Ovary (tissue), 7 donors: ENCODE measurements at regions not wholly inside any gene's neighbourhood (a gene's known extent, or its start where the extent isn't known, plus 50 kb on each side); places are given as distances from the start of the nearest gene placed in this dataset.

Experiments
- DNase-seq, 5 donors: peaks; one replicate each; pipeline ENCODE4 v3.0.0-alpha.2; 2019 to 2020
- H3K27ac ChIP-seq, 2 donors: fragments of 200-600 bp; one replicate each; pipeline versions ENCODE4 v1.5.1 to v1.8.0; 2019 to 2022
- H3K27me3 ChIP-seq: fragments of 200-600 bp; one replicate; pipeline ENCODE4 v1.8.0; 2022
- H3K36me3 ChIP-seq: fragments of 200-600 bp; sonication (generic); one replicate; pipeline ENCODE4 v1.5.1; 2019
- H3K4me1 ChIP-seq: one replicate; pipeline ENCODE4 v1.8.1; 2013; ENCODE audit warnings: mild to moderate bottlenecking, moderate library complexity; ENCODE audit not compliant: insufficient read depth
- H3K4me3 ChIP-seq: fragments of 200-600 bp; sonication (generic); one replicate; pipeline ENCODE4 v1.5.1; 2017
- H3K9me3 ChIP-seq, 2 donors: fragments of 200-600 bp in 1 of 2; sonication (generic) in 1 of 2; one replicate each; pipeline versions ENCODE4 v1.5.1 to v1.8.1; 2013 to 2019; ENCODE audit warnings: mild to moderate bottlenecking in 1 of 2, moderate library complexity in 1 of 2
- EP300 ChIP-seq: sonication (generic); formaldehyde crosslinking; IDR thresholded peaks from one replicate; pipeline ENCODE4 v1.6.1; 2017; ENCODE audit warnings: antibody characterized with exemption
- POLR2A ChIP-seq: fragments of 450-650 bp; IDR thresholded peaks from one replicate; pipeline ENCODE4 v1.6.1; 2017; ENCODE audit warnings: antibody characterized with exemption, mild to moderate bottlenecking, moderate library complexity
- WGBS, 3 donors: extraction: QIAGEN DNeasy Blood & Tissue Kit in 1 of 3; methylation state at CpG; one replicate each; pipeline versions ENCODE4 v1.1.5 to v1.1.7; 2013 to 2017; 5-methylcytosine and 5-hydroxymethylcytosine counted together
- intact Hi-C, 4 donors: fragments of 100-400 bp; cut with DNase I; formaldehyde crosslinking; loops; one replicate each; pipeline versions ENCODE4 v1.11.0 to v1.15.1; 2022 to 2023
- TF ChIP-seq, protein P1 (sequence below), 3 donors: fragments of 450-650 bp in 2 of 3; fragments of 200-600 bp in 1 of 3; IDR thresholded peaks; one replicate each; pipeline versions ENCODE4 v1.5.1 to v1.8.0; 2016 to 2022; ENCODE audit warnings: antibody characterized with exemption in 3 of 3, mild to moderate bottlenecking in 1 of 3
- donor health status: DM: no; HTN: no; CAD: no; lungs with moderate emphysema.
- donor health status: DM: no; HTN: no; CAD: no.
- donor health status: Bipolar disorder and iron deficiency.
- donor health status: DM: no; HTN: no; CAD: no.
- donor health status: DM: yes; HTN: yes; CAD: no.

- Histone ChIP-seq H3K27ac (no peak overlapping the region), H3K36me3 (no peaks in the 10 kb centered on the region), H3K4me3 (no peak overlapping the region), H3K4me1 (no peaks in the 10 kb centered on the region), H3K9me3 (no peaks in the 10 kb centered on the region), H3K27me3 (no peaks in the 10 kb centered on the region)
- intact Hi-C loops: no loop called here
- 80 to 91% (median 82%) methylated on average over 3 of the region's 3 CpGs for WGBS, 3 donors
- DNase-seq: no peak
- TF ChIP-seq, protein P1, sequence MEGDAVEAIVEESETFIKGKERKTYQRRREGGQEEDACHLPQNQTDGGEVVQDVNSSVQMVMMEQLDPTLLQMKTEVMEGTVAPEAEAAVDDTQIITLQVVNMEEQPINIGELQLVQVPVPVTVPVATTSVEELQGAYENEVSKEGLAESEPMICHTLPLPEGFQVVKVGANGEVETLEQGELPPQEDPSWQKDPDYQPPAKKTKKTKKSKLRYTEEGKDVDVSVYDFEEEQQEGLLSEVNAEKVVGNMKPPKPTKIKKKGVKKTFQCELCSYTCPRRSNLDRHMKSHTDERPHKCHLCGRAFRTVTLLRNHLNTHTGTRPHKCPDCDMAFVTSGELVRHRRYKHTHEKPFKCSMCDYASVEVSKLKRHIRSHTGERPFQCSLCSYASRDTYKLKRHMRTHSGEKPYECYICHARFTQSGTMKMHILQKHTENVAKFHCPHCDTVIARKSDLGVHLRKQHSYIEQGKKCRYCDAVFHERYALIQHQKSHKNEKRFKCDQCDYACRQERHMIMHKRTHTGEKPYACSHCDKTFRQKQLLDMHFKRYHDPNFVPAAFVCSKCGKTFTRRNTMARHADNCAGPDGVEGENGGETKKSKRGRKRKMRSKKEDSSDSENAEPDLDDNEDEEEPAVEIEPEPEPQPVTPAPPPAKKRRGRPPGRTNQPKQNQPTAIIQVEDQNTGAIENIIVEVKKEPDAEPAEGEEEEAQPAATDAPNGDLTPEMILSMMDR (IDR thresholded peaks at IDR 0.05): no peak
- TF ChIP-seq POLR2A: no peak
- no peak for TF ChIP-seq EP300
These were observed 867.8 kb upstream of the ADGRL4 start for GRCh38 chr1:79874289-79874688.

DNA sequence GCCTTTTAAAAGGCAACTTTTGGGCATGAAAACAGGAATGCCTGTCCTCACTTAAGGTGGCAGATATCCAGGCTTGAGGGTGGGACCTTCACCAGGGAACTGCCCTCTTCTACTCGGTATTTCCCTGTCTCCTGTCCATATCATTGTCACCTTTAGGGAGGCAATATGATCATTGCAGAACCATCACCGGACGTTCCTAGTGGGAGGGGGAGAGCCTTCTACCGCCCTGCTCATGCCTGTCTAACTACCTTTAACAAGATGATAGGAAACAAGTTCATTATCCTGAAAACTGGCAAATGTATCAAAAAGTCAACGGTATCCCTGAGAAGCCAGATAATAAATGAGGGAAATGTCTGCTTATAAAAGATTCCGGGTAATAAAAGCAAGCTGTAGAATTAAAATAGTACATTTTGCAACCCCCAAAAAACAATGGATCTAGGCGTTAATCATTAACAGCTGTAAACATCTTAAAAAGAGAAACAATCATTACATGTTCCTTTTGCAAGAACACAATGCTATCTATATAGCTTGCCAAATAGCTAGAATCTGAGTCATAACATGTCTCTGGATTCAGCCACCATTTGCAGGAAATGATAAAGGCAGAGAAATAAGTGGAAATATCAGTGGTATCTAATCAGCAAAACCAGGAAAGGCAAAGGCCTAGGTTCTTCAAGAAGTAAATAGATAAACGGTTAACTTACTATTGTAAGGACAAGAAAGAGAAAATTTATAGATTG, 852.9 kb upstream of the ADGRL4 start:
- Histone ChIP-seq H3K9me3 (no peaks in the 10 kb centered on the region), H3K27me3 (no peaks in the 10 kb centered on the region), H3K4me1 (peaks cover 2% of the 10 kb centered on the region), H3K36me3 (no peaks in the 10 kb centered on the region), H3K4me3 (no peak overlapping the region), H3K27ac (no peak overlapping the region)
- 25 to 27% (median 26%) methylated on average over 8 of the region's 8 CpGs for WGBS, 3 donors
- intact Hi-C loops: no loop called here
- no peak for DNase-seq
- TF ChIP-seq POLR2A: no peak
- TF ChIP-seq, protein P1 (IDR thresholded peaks at IDR 0.05): no peak
- TF ChIP-seq EP300: no peak

GRCh38 chr1:79852004-79852403, 845.5 kb upstream of the ADGRL4 start:
- no peaks in the 10 kb centered on the region for H3K36me3 ChIP-seq
- 92 to 94% (median 94%) methylated on average over 3 of the region's 3 CpGs for WGBS, 3 donors
- intact Hi-C loops: no loop called here

DNA sequence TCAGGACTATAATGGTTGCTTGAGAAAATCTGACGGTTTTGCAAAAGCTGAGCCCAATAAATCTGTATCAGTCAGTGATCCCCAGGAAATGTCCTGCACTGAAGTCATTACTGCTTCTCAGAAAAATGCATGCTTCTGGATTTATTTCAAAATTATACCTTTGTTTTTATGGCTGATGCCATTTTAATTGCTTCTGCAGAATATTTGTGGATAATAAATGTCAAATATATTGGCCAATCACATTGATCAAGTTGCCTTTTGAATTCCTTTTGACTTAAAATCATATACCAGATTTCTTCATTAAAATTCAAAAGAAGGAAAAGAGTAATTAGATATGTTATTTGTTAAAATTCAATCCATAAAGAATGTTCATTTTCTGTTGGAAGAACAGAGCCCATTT, 842.9 kb upstream of the ADGRL4 start:
- 89 to 97% (median 90%) methylated on average over 1 of the region's 1 CpG for WGBS, 3 donors
- DNase-seq: no peak
- intact Hi-C loops: no loop called here
- H3K4me1 ChIP-seq: no peaks in the 10 kb centered on the region
- H3K27me3 ChIP-seq: no peaks in the 10 kb centered on the region
- H3K27ac ChIP-seq: no peak overlapping the region
- H3K9me3 ChIP-seq: no peaks in the 10 kb centered on the region
- no peaks in the 10 kb centered on the region for H3K36me3 ChIP-seq
- TF ChIP-seq POLR2A (no peak), EP300 (no peak)
- TF ChIP-seq, protein P1 (IDR thresholded peaks at IDR 0.05): no peak
- H3K4me3 ChIP-seq: no peak overlapping the region

More at GRCh38 chr1:79852004-79852403, 845.5 kb upstream of the ADGRL4 start:
- DNase-seq: no peak
- Histone ChIP-seq H3K4me3 (no peak overlapping the region), H3K4me1 (no peaks in the 10 kb centered on the region), H3K9me3 (no peaks in the 10 kb centered on the region), H3K27ac (no peak overlapping the region), H3K27me3 (no peaks in the 10 kb centered on the region)
- TF ChIP-seq EP300: no peak
- TF ChIP-seq, protein P1 (IDR thresholded peaks at IDR 0.05): no peak
- TF ChIP-seq POLR2A: no peak
